Fibroblast of lung (primary cell): ENCODE measurements at regions not wholly inside any gene's neighbourhood (a gene's known extent, or its start where the extent isn't known, plus 50 kb on each side); places are given as distances from the start of the nearest gene placed in this dataset.
"Not testable (repeated sequence)": the region's sequence is repeated elsewhere in the genome, so short reads cannot be mapped to it uniquely, and the experiment has no call there.

Experiments used
- CTCF ChIP-seq, 2 donors: IDR thresholded peaks in 1 of 2; conservative IDR thresholded peaks in 1 of 2; 1 replicate in 1 of 2; 2 replicates in 1 of 2; pipeline ENCODE4 v1.5.1; 2011 to 2012; ENCODE audit warnings: low read length in 2 of 2, control low read depth in 1 of 2, inconsistent platforms in 1 of 2, low read depth in 1 of 2, mild to moderate bottlenecking in 1 of 2
- EZH2 ChIP-seq: IDR thresholded peaks from 2 replicates; pipeline ENCODE4 v1.5.1; 2012; ENCODE audit warnings: low read length, control low read depth, mild to moderate bottlenecking; ENCODE audit errors: missing control alignments

GRCh38 chr16:54873716-54874373, 56.8 kb upstream of the IRX5 start:
- TF ChIP-seq CTCF (conservative IDR thresholded peaks at IDR 0.05 in 1 of 2, IDR thresholded peaks at IDR 0.05 in 1 of 2; ENCODE audit: low read depth in 1 of 2, low read length in 2 of 2); EZH2: not testable (repeated sequence)
